Fibroblast of villous mesenchyme (primary cell): ENCODE measurements at regions not wholly inside any gene's neighbourhood (a gene's known extent, or its start where the extent isn't known, plus 50 kb on each side); places are given as distances from the start of the nearest gene placed in this dataset.

Experiments used
- DNase-seq: peaks from one replicate; pipeline ENCODE4 v3.0.0-alpha.2; 2010; ENCODE audit warnings: low read depth
- H3K4me3 ChIP-seq: 2 replicates; pipeline ENCODE4 v1.5.1; 2011; ENCODE audit warnings: low read depth, mild to moderate bottlenecking, low read length
- CTCF ChIP-seq: IDR thresholded peaks from 2 replicates; pipeline ENCODE4 v1.5.1; 2012; ENCODE audit warnings: low read depth, mild to moderate bottlenecking, low read length; ENCODE audit not compliant: insufficient read depth

DNA sequence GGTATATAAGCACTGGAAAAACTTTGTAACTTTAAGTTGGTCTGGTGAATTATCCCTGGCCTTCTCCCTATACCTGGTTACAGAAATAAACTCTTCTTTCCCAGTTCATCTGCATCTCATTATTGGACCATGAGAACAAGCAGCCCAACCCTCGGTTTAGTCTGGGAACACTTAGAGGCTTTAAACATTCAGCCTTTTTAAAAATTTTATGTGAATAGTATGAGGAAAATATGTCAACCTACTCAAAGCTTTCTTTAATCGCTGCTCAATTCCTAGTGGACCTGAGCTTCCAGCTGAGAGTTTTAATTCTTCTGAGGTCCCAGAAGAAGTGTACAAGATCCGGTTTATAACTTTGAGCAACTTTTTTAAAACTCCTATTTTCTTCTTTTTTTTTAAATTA is 358.6 kb upstream of the NOCT start:
- no peak overlapping the region for H3K4me3 ChIP-seq
- DNase-seq, result no peak
- TF ChIP-seq CTCF, result no peak

DNA sequence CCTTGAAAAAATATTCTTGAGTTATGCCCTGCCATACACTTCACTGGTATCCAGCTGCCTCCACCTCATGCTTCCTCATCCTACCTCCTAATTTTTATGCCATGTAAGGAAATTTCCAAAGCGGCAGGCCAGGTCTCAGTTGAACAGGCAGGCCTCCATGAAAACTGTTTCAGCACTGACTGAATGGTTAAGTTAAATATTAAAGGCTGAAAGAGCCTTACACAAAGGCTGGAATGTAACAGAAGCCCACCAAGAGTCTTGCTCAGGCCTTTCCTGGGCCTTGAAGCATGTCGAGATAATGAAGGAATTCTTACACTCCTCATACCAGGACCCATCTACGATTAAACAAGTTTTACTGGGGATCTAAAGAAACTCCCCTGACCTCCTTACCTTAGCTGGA is 359.6 kb upstream of the NOCT start:
- no peak for TF ChIP-seq CTCF
- no peak for DNase-seq
- no peak overlapping the region for H3K4me3 ChIP-seq

DNA sequence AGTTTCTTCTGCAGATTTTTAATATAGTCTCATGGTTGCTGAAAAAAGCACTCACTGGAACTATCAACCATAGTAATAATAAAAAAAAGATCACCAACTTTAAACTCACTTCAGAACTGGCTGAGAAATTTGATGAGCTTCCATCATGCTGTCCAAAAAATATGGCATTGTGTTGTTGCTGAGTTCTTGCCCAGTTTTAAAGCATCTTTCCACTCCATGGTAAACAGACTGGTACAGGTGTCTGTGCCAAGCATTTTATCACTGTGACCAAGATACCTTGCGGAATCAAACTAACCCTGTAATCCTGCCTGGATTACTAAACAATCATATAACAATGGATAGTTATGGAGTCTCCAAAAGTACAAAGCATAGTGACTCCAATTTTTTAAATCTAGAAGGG is 360.3 kb upstream of the NOCT start:
- no peak for DNase-seq
- TF ChIP-seq CTCF, result no peak
- H3K4me3 ChIP-seq, result no peak overlapping the region

DNA sequence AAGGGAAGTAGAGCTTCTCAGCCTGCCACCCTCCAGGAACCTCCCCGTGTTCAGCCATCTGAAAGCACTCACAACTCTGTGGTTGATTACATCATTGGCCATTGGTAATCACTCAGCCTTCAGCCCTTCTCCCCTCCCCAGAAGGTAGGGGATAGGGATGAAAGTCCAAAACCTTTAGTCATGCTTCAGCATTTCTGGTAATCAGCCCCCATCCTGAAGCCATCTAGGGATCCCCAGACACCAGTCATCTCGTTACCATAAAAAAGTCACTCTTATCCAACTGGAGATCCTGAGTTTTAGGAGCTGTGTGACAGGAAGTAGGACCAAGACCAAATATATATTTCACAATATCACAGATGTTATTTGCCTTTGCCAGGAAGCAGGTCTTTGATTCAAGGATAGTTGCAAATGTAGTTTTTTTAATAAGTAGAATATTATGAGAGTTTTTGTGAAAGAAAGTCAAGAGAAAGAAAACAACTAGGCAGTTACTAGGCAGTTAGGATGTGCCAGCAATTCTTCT is 364.6 kb upstream of the NOCT start:
- no peak for TF ChIP-seq CTCF
- no peak overlapping the region for H3K4me3 ChIP-seq
- DNase-seq, result peak; percentile 86

- TF ChIP-seq CTCF, result no peak
- no peak for DNase-seq
- no peak overlapping the region for H3K4me3 ChIP-seq
Observed at GRCh38 chr4:138650495-138650894, 365.1 kb upstream of the NOCT start.

DNA sequence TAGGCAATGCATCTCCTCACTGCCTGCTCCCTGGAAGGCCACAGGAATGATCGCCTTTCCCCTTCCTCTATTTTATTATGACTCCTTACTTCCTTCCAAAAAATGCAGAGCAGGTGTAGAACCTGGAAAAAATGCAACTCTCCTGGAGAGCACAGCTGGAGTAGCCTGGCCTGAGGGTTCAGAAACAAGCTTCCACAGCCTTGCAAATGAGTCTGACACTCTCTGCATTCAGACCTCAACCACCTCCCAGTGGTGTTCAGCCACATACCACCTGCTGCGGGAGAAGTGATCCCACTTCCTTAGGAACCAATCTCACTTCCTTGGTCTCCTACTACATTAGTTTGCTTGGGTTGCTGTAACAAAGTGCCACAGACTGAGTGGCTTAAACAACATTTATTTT is 368.1 kb upstream of the NOCT start:
- TF ChIP-seq CTCF, result no peak
- no peak overlapping the region for H3K4me3 ChIP-seq
- no peak for DNase-seq

GRCh38 chr4:138646383-138646782 is 369.2 kb upstream of the NOCT start:
- H3K4me3 ChIP-seq, result no peak overlapping the region
- no peak for DNase-seq
- TF ChIP-seq CTCF, result no peak
